ENCODE measurements at regions not wholly inside any gene's neighbourhood (a gene's known extent, or its start where the extent isn't known, plus 50 kb on each side); places are given as distances from the start of the nearest gene placed in this dataset.

- H3K27ac ChIP-seq (ENCODE audit: low read length), result no peak overlapping the region
- no peak overlapping the region for H3K4me3 ChIP-seq (ENCODE audit: low read depth in 1 of 2, low read length in 2 of 2)
- H4K20me1 ChIP-seq (ENCODE audit: insufficient read depth, low read length), result no peaks in the 10 kb centered on the region
- no peaks in the 10 kb centered on the region for H3K79me2 ChIP-seq (ENCODE audit: insufficient read depth, low read length)
- H3K4me1 ChIP-seq (ENCODE audit: insufficient read depth, low read length), result no peaks in the 10 kb centered on the region
- ATAC-seq (ENCODE audit: insufficient read depth, low read depth) (no peak), DNase-seq (no peak)
- no peaks in the 10 kb centered on the region for H3K36me3 ChIP-seq (ENCODE audit: insufficient read depth, low read length)
- no peak overlapping the region for H2AFZ ChIP-seq (ENCODE audit: low read depth, low read length)
- no peak overlapping the region for H3K9ac ChIP-seq (ENCODE audit: low read depth, low read length)
- H3K4me2 ChIP-seq (ENCODE audit: insufficient read depth, low read length), result no peak overlapping the region
- TF ChIP-seq EZH2 (IDR thresholded peaks at IDR 0.05; ENCODE audit: borderline replicate concordance, low read depth, low read length, severe bottlenecking) (no peak), CTCF (IDR thresholded peaks at IDR 0.05; ENCODE audit: borderline replicate concordance, extremely low read depth, low read length, poor library complexity, severe bottlenecking) (no peak)
- peaks cover 6% of the 10 kb centered on the region for H3K27me3 ChIP-seq (ENCODE audit: insufficient read depth, low read length, poor library complexity)
- H3K9me3 ChIP-seq (ENCODE audit: insufficient read depth, low read length, severe bottlenecking), result peaks cover 4% of the 10 kb centered on the region
Observed at GRCh38 chr10:117652228-117653169, 110.0 kb downstream of the EMX2 start.

- Histone ChIP-seq H3K4me3 (ENCODE audit: low read depth in 1 of 2, low read length in 2 of 2) (no peak overlapping the region), H3K9ac (ENCODE audit: low read depth, low read length) (no peak overlapping the region), H3K9me3 (ENCODE audit: insufficient read depth, low read length, severe bottlenecking) (peaks cover 4% of the 10 kb centered on the region), H3K4me1 (ENCODE audit: insufficient read depth, low read length) (no peaks in the 10 kb centered on the region), H3K27ac (ENCODE audit: low read length) (no peak overlapping the region), H3K27me3 (ENCODE audit: insufficient read depth, low read length, poor library complexity) (peaks cover 6% of the 10 kb centered on the region), H4K20me1 (ENCODE audit: insufficient read depth, low read length) (no peaks in the 10 kb centered on the region), H3K79me2 (ENCODE audit: insufficient read depth, low read length) (no peaks in the 10 kb centered on the region), H3K36me3 (ENCODE audit: insufficient read depth, low read length) (no peaks in the 10 kb centered on the region), H3K4me2 (ENCODE audit: insufficient read depth, low read length) (no peak overlapping the region), H2AFZ (ENCODE audit: low read depth, low read length) (no peak overlapping the region)
- DNase-seq (no peak), ATAC-seq (ENCODE audit: insufficient read depth, low read depth) (no peak)
- no peak for TF ChIP-seq EZH2 (IDR thresholded peaks at IDR 0.05; ENCODE audit: borderline replicate concordance, low read depth, low read length, severe bottlenecking)
- TF ChIP-seq CTCF (IDR thresholded peaks at IDR 0.05; ENCODE audit: borderline replicate concordance, extremely low read depth, low read length, poor library complexity, severe bottlenecking), result no peak
Observed at GRCh38 chr10:117653170-117653515, 110.6 kb downstream of the EMX2 start.

GRCh38 chr10:117654105-117654504, 111.6 kb downstream of the EMX2 start:
- H3K36me3 ChIP-seq (ENCODE audit: insufficient read depth, low read length), result no peaks in the 10 kb centered on the region
- H2AFZ ChIP-seq (ENCODE audit: low read depth, low read length), result no peak overlapping the region
- DNase-seq (no peak), ATAC-seq (ENCODE audit: insufficient read depth, low read depth) (no peak)
- H3K4me2 ChIP-seq (ENCODE audit: insufficient read depth, low read length), result no peak overlapping the region
- no peak overlapping the region for H3K4me3 ChIP-seq (ENCODE audit: low read depth in 1 of 2, low read length in 2 of 2)
- no peak overlapping the region for H3K9ac ChIP-seq (ENCODE audit: low read depth, low read length)
- H3K9me3 ChIP-seq (ENCODE audit: insufficient read depth, low read length, severe bottlenecking), result peaks cover 4% of the 10 kb centered on the region
- no peaks in the 10 kb centered on the region for H3K79me2 ChIP-seq (ENCODE audit: insufficient read depth, low read length)
- no peak for TF ChIP-seq EZH2 (IDR thresholded peaks at IDR 0.05; ENCODE audit: borderline replicate concordance, low read depth, low read length, severe bottlenecking)
- no peak for TF ChIP-seq CTCF (IDR thresholded peaks at IDR 0.05; ENCODE audit: borderline replicate concordance, extremely low read depth, low read length, poor library complexity, severe bottlenecking)
- H3K27ac ChIP-seq (ENCODE audit: low read length), result no peak overlapping the region
- peaks cover 6% of the 10 kb centered on the region for H3K27me3 ChIP-seq (ENCODE audit: insufficient read depth, low read length, poor library complexity)
- no peaks in the 10 kb centered on the region for H4K20me1 ChIP-seq (ENCODE audit: insufficient read depth, low read length)
- no peaks in the 10 kb centered on the region for H3K4me1 ChIP-seq (ENCODE audit: insufficient read depth, low read length)
